Retinal pigment epithelial cell (primary cell): ENCODE measurements at regions not wholly inside any gene's neighbourhood (a gene's known extent, or its start where the extent isn't known, plus 50 kb on each side); places are given as distances from the start of the nearest gene placed in this dataset.

ENCODE experiments used
- DNase-seq: peaks from one replicate; pipeline ENCODE4 v3.0.0-alpha.2; 2010; ENCODE audit warnings: low read depth
- H3K4me3 ChIP-seq: 2 replicates; pipeline ENCODE4 v1.5.1; 2011; ENCODE audit warnings: mild to moderate bottlenecking, low read length, control low read depth, moderate library complexity
- TF ChIP-seq, protein P1 (sequence below): conservative IDR thresholded peaks from 2 replicates; pipeline ENCODE4 v1.5.1; 2011; ENCODE audit warnings: low read depth, low read length, control low read depth, inconsistent platforms

GRCh38 chr1:208928349-208929010 lies 655.0 kb upstream of the CAMK1G start:
- TF ChIP-seq, protein P1, sequence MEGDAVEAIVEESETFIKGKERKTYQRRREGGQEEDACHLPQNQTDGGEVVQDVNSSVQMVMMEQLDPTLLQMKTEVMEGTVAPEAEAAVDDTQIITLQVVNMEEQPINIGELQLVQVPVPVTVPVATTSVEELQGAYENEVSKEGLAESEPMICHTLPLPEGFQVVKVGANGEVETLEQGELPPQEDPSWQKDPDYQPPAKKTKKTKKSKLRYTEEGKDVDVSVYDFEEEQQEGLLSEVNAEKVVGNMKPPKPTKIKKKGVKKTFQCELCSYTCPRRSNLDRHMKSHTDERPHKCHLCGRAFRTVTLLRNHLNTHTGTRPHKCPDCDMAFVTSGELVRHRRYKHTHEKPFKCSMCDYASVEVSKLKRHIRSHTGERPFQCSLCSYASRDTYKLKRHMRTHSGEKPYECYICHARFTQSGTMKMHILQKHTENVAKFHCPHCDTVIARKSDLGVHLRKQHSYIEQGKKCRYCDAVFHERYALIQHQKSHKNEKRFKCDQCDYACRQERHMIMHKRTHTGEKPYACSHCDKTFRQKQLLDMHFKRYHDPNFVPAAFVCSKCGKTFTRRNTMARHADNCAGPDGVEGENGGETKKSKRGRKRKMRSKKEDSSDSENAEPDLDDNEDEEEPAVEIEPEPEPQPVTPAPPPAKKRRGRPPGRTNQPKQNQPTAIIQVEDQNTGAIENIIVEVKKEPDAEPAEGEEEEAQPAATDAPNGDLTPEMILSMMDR, result no peak
- H3K4me3 ChIP-seq, result no peak overlapping the region
- no peak for DNase-seq

DNA sequence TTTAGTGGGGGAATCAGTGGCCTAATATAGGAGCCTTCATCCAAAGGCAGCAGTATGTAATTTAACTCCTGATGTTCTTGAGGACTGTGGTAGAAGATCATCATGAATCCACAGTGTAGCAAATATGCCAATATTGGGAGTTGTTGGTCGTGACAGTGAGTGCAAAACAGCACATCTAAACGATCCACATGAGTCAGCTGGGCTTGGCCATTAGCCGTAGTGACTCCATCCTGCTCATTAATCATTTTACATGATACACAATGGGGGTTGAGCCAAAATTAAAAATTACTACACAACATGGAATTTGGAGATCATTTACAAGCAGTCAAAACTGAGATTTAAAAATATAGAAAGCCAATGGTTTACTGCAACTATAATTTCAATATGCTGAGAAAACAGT lies 653.9 kb upstream of the CAMK1G start:
- H3K4me3 ChIP-seq, result no peak overlapping the region
- no peak for DNase-seq
- TF ChIP-seq, protein P1, result no peak

GRCh38 chr1:208931936-208932335 lies 651.6 kb upstream of the CAMK1G start:
- TF ChIP-seq, protein P1, result no peak
- DNase-seq, result no peak
- H3K4me3 ChIP-seq, result no peak overlapping the region

GRCh38 chr1:208933984-208934525 lies 649.5 kb upstream of the CAMK1G start:
- TF ChIP-seq, protein P1, result no peak
- DNase-seq, result no peak
- H3K4me3 ChIP-seq, result no peak overlapping the region

DNA sequence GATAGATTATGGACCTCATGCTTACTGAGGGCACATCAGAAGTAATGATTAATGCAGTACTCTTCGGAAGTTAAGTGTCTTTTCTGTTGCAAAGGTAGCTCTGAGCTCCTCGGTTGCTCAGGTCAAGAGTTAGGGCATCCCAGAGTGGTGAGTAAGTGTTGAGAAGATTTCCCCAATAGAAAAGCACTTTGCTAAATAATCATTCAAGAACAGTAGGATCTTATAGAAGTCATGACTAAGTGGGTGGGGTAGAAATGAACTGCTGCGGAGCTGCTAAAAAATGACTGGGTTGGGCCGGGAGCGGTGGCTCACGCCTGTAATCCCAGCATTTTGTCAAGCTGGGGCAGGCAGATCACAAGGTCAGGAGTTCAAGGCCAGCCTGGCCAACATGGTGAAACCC lies 648.6 kb upstream of the CAMK1G start:
- TF ChIP-seq, protein P1, result no peak
- no peak overlapping the region for H3K4me3 ChIP-seq
- DNase-seq, result no peak

GRCh38 chr1:208935517-208936187 lies 647.9 kb upstream of the CAMK1G start:
- TF ChIP-seq, protein P1, result no peak
- DNase-seq, result no peak
- no peak overlapping the region for H3K4me3 ChIP-seq
